Endothelial cell (in vitro differentiated cells): ENCODE measurements at regions not wholly inside any gene's neighbourhood (a gene's known extent, or its start where the extent isn't known, plus 50 kb on each side); places are given as distances from the start of the nearest gene placed in this dataset.

Source experiments
- DNase-seq: peaks from one replicate; pipeline ENCODE4 v3.0.0; 2021; ENCODE audit warnings: low spot score
- H3K27ac Mint-ChIP-seq: one replicate; pipeline ENCODE4 v1.8.0; 2021; ENCODE audit warnings: mixed read lengths, inconsistent platforms; ENCODE audit not compliant: unreplicated experiment
- H3K27me3 Mint-ChIP-seq: one replicate; pipeline ENCODE4 v1.8.0; 2021; ENCODE audit warnings: mild to moderate bottlenecking, moderate library complexity, mixed read lengths, inconsistent platforms; ENCODE audit not compliant: unreplicated experiment
- H3K36me3 Mint-ChIP-seq: one replicate; pipeline ENCODE4 v1.8.0; 2021; ENCODE audit warnings: mild to moderate bottlenecking, low read depth, mixed read lengths, inconsistent platforms; ENCODE audit not compliant: unreplicated experiment
- H3K4me1 Mint-ChIP-seq: one replicate; pipeline ENCODE4 v1.8.0; 2021; ENCODE audit warnings: mild to moderate bottlenecking, mixed read lengths, inconsistent platforms; ENCODE audit not compliant: unreplicated experiment
- H3K4me3 Mint-ChIP-seq: one replicate; pipeline ENCODE4 v1.8.0; 2021; ENCODE audit warnings: mild to moderate bottlenecking, mixed read lengths, inconsistent platforms; ENCODE audit not compliant: unreplicated experiment
- H3K9me3 Mint-ChIP-seq: one replicate; pipeline ENCODE4 v1.8.0; 2021; ENCODE audit warnings: mixed read lengths, inconsistent platforms; ENCODE audit not compliant: unreplicated experiment
- TF ChIP-seq, protein P1 (sequence below): fragments of 200-600 bp; sonication (generic); IDR thresholded peaks from one replicate; pipeline ENCODE4 v1.5.0; 2021; ENCODE audit warnings: antibody characterized with exemption; ENCODE audit not compliant: unreplicated experiment

DNA sequence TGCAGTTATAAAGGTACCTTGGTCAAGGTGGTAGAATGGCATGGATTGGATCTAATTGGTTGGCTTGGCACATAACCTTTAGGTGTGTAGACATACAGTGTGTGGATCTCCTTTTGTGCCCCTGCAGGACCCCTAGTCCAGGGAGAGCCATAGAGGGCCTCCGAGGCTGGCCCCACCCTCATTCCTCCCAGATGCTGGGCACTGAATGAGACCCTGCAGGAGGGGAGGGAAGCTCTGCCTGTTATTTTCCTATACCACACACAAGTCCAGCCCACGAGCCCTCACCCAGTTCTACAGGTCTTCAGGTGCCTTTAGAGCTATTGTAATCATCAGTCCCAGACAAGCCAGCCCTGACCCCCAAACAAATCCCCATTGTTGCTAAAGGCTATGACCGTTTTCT is 58.9 kb downstream of the KCNF1 start:
- Mint-ChIP-seq H3K4me3 (no peak overlapping the region), H3K4me1 (peaks cover 3% of the 10 kb centered on the region), H3K27me3 (peaks cover 7% of the 10 kb centered on the region), H3K36me3 (no peaks in the 10 kb centered on the region), H3K9me3 (no peaks in the 10 kb centered on the region), H3K27ac (no peak overlapping the region)
- no peak for DNase-seq
- TF ChIP-seq, protein P1, sequence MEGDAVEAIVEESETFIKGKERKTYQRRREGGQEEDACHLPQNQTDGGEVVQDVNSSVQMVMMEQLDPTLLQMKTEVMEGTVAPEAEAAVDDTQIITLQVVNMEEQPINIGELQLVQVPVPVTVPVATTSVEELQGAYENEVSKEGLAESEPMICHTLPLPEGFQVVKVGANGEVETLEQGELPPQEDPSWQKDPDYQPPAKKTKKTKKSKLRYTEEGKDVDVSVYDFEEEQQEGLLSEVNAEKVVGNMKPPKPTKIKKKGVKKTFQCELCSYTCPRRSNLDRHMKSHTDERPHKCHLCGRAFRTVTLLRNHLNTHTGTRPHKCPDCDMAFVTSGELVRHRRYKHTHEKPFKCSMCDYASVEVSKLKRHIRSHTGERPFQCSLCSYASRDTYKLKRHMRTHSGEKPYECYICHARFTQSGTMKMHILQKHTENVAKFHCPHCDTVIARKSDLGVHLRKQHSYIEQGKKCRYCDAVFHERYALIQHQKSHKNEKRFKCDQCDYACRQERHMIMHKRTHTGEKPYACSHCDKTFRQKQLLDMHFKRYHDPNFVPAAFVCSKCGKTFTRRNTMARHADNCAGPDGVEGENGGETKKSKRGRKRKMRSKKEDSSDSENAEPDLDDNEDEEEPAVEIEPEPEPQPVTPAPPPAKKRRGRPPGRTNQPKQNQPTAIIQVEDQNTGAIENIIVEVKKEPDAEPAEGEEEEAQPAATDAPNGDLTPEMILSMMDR = no peak

DNA sequence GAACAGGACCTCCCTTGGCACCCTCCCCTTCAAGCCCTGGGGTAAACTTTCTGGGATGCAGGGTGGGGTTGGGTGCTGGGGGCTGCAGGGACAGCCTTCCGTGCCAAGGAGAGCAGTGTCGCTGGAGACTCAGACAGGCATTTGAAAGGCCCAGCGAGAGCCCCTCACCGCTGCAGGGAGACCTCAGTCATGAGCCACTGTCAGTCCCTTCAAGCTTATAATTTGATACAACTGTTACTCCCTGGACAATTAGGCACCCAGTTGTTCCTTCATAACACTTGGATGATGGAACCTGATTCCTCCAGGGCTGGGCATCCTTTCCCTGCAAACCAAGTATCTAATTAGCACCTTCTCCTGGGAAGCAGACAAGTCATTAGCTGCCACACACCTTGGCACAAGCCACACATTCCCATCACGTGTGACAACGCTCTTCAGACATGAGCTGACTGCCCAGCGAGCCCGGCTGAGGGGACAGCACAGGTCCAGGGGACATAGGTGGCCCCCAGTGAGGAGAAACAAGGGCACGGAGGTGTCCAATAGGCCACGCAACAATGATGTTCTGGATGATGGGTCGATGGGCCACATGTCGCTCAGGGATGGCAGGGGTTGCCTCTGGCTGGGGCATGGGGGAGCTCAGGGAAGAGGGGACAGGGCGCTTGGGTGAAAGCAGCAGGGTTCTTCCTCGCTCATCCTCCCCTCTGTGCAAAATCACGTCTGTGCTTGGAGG is 59.6 kb downstream of the KCNF1 start:
- Mint-ChIP-seq H3K27me3 (peaks cover 7% of the 10 kb centered on the region), H3K4me3 (no peak overlapping the region), H3K9me3 (no peaks in the 10 kb centered on the region), H3K4me1 (peaks cover 3% of the 10 kb centered on the region), H3K36me3 (no peaks in the 10 kb centered on the region), H3K27ac (no peak overlapping the region)
- no peak for DNase-seq
- TF ChIP-seq, protein P1 = no peak

DNA sequence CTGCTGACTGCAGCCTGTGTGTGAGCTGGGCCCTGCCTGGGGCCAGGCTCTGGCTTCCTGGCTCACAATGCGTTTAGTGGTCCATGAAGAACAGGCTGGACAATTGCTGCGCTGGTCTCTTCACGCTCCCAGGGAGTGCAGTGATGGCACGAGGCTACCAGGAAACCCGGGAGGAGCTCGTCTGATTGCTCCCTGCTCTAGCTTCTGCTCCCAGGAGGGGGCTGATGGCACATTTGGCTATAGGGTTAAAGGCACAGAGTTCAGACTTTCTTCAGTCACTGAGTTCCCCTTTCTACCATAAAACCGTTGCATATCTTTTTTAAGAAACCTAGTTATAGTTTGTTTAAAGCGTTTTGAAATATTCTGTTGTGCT is 60.1 kb downstream of the KCNF1 start:
- TF ChIP-seq, protein P1 = no peak
- no peak for DNase-seq
- H3K36me3 Mint-ChIP-seq = no peaks in the 10 kb centered on the region
- peaks cover 3% of the 10 kb centered on the region for H3K4me1 Mint-ChIP-seq
- no peak overlapping the region for H3K4me3 Mint-ChIP-seq
- H3K27me3 Mint-ChIP-seq = peaks cover 7% of the 10 kb centered on the region
- no peaks in the 10 kb centered on the region for H3K9me3 Mint-ChIP-seq
- H3K27ac Mint-ChIP-seq = no peak overlapping the region

DNA sequence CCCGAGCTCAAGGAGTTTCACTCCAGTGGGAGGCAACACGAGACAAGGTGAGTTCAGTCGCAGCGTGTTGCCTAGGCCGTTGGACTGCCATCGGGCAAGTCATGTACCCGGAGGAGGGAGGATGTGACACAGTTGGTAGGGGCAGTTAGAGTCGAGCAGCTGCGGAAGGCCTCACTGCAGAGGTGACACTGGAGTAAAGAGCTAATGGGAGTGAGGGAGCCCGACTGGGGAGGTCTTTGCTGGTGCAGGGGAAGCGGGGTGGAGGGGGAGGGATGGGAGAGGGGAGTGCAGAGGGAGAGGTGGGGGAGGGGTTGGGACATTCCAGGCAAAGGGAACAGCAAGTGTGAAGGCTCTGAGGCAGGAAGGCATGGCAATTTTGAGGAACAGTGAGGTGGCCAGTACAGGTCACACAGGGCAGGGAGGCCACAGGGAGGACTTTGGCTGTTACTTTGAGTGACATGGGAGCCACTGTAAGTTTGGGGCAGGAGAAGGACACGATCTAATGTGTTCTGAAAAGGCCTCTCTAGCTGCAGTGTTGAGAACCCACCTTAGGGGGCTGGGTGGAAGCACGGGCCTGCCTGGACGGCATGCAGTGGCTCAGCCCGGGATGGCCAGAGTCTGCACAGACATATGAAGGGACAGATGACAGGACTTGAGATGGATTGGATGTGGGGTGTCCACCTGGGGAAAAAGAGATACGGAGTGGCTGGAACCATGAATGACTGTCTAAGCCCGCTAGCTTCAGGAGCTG is 61.1 kb downstream of the KCNF1 start:
- H3K4me1 Mint-ChIP-seq = peaks cover 10% of the 10 kb centered on the region
- no peak for DNase-seq
- TF ChIP-seq, protein P1 = no peak
- H3K9me3 Mint-ChIP-seq = no peaks in the 10 kb centered on the region
- H3K4me3 Mint-ChIP-seq = no peak overlapping the region
- H3K27ac Mint-ChIP-seq = no peak overlapping the region
- H3K36me3 Mint-ChIP-seq = no peaks in the 10 kb centered on the region
- H3K27me3 Mint-ChIP-seq = peaks cover 6% of the 10 kb centered on the region

DNA sequence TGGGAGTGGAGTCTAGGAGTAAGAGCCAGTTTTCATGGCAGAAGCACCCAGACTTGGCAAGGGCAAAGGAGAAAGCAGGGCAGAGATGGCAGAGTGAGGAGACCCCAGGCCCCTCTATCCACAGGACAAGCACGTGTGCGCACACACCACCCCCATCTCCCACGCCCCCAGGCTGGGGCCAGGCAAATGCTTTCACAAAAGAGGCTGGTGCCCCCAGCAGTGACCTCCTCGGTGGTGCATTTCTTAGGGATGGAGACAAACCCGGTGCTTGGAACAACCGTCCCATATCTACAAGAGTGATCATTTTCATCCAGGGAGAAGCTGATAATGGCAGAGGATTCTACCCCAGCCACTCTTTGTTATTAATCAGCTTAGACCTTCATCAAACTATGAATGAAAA is 62.0 kb downstream of the KCNF1 start:
- Mint-ChIP-seq H3K27me3 (peaks cover 6% of the 10 kb centered on the region), H3K9me3 (no peaks in the 10 kb centered on the region), H3K27ac (no peak overlapping the region), H3K4me3 (no peak overlapping the region), H3K36me3 (no peaks in the 10 kb centered on the region), H3K4me1 (peaks cover 14% of the 10 kb centered on the region)
- DNase-seq = no peak
- TF ChIP-seq, protein P1 = no peak
